Suppressor macrophage (primary cell): ENCODE measurements at regions not wholly inside any gene's neighbourhood (a gene's known extent, or its start where the extent isn't known, plus 50 kb on each side); places are given as distances from the start of the nearest gene placed in this dataset.
"Not testable (repeated sequence)": the region's sequence is repeated elsewhere in the genome, so short reads cannot be mapped to it uniquely, and the experiment has no call there.

ENCODE experiments used
- DNase-seq, 4 experiments: peaks; one replicate each; pipeline ENCODE4 v3.0.0-alpha.2; 2020 to 2022

DNA sequence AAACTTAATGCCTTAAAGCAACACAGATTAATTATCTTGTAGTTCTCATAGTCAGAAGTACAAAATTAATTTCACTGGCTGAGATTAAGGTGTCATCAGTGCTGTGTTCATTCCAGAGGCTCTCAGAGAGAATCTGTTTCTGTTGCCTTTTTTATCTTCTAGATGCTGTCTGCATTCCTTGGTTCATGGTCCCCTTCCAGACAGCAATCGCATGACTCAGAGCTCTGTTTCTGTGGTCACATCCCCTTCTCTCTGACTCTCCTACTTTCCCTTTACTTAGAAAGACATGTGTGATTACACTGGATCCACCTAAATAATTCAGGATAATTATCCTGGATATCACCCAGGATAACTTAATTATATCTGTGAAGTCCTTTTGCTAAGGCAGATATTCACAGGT, 148.6 kb downstream of the MAIP1 start:
- no peak for DNase-seq

DNA sequence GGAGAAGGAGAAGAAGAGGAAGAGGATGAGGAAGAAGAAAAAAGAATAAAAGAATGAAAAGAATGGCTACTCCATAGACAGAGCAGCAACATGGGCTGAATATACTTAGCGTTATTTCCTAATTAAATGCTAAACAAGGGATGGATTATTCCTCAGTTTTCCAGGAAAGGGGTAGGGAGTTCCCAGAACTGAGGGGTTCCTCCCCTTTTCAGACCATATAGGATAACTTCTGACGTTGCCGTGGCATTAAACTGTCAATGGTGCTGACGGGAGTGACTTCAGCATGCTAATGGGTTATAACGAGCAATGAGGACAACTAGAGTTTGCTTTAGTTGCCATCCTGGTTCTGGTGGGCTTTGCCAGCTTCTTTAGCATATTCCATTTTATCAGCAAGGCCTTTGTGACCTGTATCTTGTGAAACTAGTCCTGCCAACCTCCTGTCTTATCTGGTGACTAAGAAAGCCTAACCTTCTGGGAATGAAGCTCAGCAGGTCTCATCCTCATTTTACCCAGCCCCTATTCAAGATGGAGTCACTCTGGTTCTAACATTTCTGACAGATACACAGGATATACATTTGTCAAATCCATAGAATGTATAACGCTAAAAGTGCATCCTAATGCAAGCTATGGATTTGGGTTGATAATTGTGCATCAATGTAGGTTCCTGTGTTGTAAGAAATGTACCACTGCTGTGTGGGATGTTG, 152.3 kb downstream of the MAIP1 start:
- DNase-seq: no peak

DNA sequence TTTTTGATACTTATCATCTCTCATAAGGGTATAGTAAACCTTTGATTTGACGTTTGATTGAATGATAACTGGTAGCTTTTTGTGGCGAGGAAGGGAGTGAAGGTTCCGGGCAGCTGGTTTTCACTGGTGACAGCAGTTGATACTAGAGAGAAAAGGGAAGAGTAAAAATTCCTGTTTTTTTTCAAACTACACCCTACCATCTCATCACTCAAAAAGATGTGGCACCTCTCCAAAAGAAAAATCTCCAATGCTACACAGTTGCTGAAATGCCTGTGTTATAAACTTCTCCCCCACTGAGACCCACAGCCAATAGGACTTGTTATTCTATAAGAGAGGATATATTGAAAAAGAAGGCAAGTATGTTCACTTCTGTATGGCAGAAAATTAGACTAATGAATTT, 154.0 kb downstream of the MAIP1 start:
- DNase-seq: no peak

DNA sequence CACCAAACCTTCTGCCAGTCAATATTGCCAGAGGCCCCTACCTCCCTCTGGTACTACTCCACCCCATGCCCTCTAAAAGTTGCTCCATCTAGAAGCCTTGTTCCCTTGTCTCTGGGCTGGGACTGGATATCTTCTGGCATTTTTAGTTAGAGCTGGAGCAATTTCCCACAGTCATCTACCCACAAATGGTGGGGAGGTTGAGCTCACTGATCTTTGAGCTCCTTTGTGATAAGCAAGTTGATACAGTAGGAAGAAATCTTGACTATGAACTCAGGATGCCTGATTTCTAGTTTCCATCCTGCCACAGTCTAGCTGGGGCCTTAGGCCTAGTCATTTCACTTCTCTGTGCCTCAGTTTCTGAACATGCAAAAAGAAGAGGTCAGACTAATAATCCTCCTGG, 155.0 kb downstream of the MAIP1 start:
- DNase-seq: no peak

DNA sequence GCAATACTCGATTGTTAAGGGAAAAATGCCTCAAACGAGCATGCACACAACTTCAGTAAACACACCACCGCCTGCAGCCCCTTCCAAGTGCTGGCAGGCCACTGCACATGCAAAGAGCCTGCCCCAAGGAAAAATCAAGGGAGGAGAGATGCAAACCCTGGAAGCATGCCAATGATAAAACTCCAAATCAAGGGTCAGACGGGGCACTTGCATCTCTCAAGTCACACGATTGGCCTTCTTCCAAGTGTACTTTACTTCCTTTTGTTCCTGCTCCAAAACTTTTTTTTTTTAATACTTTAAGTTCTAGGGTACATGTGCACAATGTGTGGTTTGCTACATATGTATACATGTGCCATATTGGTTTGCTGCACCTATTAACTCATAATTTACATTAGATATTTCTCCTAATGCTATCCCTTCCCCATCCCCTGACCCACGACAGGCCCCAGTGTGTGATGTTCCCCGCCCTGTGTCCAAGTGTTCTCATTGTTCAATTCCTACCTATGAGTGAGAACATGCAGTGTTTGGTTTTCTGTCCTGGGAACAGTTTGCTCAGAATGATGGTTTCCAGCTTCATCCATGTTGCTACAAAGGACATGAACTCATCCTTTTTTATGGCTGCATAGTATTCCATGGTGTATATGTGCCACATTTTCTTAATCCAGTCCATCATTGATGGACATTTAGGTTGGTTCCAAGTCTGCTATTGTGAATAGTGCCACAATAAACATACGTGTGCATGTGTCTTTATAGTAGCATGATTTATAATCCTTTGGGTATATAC, 157.8 kb downstream of the MAIP1 start:
- not testable (repeated sequence) for DNase-seq

DNA sequence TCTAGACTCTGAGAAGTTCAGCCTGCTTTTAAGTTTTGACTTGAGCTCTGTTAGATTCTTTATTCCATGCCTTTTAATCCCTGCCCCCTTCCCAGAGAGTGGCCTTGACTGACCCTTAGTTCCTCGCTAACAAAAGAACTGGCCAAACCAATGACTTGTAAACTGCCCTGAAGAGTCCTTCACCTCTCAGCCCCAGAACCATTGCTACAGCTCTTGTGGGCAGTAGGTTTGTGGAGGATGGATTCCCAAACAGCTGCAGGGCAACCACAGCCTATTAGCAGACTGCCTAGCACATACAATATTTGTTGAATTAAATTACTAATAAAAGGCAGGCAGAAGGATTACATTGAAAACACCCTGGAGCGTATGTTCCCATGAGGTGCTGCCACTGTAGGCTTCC, 163.9 kb downstream of the MAIP1 start:
- no peak for DNase-seq

DNA sequence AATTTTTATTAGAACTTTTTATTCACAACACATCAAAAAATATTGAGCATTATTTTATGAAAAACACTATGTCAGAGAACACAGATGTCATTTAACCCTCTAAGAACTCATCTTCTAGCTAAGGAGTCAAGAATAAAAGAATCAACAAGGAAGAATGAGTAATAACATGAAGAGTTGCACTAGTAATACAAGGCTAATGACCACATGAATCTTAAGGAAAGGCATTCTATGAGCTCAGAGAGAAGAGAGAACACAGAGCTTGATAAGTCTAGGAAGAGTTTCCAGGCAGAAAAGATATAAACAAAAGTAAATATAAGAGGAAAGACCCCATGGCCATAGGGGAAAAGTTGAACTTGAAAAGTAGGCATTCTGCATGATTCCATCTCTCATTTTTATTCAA, 166.5 kb downstream of the MAIP1 start:
- DNase-seq: no peak

DNA sequence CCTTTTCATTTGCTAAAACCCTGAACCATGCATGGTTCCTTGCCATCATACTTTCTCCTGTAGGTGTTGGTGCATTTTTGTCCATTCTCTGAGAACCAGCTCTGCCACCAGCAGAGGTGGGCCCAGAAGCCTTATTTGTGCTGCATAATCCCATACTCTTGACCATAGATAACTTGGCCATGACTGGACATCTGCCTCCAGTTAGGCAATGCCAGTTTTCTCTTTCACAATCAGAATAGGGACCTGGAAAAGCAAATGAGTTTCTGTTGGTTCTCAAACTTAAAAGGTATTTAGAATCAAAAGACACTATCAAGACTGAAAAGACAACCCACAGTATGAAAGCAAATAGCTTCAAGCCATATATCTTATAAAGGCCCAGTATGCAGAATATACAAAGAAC, 167.3 kb downstream of the MAIP1 start:
- no peak for DNase-seq

DNA sequence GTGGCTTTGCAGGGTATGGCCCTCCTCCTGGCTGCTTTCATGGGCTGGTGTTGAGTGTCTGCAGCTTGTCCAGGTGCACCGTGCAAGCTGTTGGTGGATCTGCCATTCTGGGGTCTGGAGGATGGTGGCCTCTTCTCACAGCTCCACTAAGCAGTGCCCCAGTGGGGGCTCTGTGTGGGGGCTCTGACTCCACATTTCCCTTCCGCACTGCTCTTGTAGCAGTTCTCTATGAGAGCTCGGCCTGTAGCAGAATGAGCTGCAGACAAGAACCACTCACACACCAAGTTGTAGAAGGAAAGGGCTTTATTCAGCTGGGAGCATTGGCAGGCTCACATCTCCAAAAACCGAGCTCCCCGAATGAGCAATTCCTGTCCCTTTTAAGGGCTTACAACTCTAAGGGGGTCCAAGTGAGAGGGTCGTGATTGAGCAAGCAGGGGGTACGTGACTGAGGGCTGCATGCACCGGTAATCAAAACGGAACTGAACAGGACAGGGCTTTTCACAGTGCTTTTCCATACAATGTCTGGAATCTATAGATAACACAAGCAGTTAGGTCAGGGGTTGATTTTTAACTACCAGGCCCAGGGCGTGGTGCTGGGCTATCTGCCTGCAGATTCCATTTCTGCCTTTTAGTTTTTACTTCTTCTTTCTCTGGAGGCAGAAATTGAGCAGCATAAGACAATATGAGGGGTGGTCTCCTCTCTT, 169.4 kb downstream of the MAIP1 start:
- not testable (repeated sequence) for DNase-seq

DNA sequence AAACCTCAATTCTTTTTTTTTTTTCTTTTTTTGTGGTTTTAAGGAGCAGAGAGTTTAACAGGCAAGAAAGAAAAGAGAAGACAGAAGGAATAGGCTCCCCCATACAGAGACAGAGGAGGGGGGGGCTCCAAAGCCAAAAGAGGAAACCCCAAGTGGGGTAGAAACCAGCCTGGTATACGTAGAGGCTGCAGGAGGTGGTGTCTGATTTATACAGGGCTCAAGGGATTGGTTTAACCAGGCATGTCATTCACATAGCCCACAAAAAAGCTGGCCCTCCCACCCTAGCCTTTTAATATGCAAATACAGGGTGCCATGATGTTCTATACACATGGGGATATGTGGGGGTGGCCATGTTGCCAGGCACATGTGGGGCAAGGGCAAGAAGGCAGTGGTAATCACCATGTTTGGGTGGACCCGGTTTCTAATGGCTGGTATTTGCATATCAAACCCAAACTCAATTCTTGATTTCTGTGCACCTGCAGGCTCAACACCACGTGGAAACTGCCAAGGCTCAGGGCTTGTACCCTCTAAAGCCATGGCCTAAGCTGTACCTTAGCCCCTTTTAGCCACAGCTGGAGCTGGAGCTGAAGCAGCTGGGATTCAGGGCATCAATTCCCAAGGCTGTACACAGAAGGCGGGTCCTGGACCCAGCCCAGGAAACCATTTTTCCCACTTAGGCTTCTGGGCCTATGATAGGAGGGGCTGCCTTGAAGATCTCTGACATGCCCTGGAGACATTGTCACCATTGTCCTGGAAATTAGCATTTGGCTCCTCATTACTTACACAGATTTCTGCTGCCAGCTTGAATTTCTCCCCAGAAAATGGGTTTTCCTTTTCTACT, 170.3 kb downstream of the MAIP1 start:
- no peak for DNase-seq

DNA sequence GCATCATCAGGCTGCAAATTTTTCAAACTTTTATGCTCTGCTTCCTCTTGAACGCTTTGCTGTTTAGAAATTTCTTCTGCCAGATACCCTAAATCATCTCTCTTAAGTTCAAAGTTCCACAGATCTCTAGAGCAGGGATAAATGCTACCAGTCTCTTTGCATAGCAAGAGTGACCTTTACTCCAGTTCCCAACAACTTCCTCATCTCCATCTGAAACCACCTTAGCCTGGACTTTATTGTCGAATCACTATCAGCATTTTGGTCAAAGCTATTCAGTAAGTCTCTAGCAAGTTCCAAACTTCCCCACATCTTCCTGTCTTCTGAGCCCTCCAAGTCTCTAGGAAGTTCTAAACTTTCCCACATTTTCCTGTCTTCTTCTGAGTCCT, 170.9 kb downstream of the MAIP1 start:
- DNase-seq: not testable (repeated sequence)

DNA sequence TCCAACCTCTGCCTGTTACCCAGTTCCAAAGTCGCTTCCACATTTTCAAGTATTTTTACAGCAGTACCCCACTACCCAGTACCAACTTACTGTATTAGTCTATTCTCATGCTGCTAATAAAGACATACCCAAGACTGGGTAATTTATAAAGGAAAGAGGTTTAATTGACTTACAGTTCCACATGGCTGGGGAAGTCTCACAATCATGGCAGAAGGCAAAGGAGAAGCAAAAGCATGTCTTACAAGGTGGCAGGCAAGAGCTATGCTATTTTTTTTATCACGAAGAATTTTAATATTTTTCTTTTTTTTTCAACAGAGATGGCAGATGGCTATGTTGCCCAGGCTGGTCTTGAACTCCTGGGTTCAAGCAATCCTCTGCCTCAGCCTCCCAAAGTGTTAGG, 171.3 kb downstream of the MAIP1 start:
- not testable (repeated sequence) for DNase-seq

DNA sequence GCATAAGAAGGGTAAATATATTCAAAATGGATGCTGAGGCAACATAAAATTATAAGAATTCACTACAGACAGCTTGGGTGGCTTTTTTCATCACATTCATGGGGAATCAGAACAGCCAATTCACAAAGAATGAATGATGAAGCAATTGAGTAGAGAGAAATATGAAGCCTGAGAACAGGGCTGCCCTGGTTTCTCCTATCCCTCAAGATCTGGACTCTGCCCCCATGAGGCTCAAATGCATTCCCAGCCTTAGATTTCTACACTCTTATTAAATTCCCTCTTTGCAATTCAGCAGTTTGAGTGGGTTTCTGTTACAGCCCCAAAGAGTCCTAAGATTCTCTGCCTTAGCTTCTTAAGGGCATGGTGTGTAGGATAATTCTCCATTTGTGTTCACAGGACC, 172.5 kb downstream of the MAIP1 start:
- DNase-seq: no peak

DNA sequence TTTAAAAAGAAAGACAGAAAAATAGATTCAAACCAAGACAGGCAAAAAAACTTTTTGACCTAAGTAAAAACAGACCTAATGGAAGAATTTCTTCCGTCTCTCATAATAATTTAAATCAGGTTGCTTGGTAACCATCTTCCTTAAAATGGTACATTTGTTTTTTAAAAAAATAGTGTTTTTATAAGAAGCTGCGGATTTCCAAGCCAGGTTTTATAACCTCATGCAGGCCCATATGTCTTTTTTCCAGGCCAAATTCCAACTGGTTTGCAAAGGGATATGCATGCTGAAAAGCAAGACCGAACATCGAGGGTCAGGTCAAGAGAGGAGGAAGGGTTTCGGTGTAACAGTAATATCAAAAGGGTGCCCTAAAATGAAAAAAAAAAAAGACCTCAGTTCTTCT, 172.9 kb downstream of the MAIP1 start:
- no peak for DNase-seq

DNA sequence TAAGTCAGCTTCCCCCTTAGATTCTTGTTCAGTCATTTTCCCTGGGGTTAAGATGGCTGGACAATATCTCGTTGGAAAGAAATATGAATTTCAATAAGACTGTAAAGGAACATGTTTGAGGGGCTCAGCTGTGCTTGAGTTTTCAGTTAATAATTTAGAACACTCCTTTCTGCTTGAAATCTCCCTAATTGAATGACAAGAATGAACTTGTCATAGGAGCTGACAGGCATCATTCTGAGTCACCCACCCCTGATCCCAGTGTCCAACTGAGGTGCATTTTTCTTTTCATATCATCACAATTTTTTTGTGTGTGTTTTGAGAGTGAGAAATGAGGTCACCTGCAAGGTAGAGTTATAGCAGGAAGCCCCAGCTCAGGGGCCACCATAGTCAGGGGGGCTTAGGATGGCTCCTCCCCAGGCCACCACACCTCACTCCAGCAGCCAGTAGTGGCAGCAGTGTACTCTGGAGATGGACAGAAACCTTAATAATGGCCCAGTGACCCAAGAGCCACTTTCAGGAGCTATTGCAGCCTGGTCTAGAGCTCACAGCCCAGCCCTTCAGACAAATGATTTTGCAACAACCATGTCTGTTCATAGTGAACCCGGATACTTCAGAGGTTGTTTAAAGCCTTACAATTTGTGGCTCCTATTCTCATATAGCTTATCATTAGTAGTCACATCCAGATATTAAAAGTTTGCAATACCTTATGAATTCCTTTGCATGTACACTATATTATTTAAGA, 174.5 kb downstream of the MAIP1 start:
- DNase-seq: no peak

DNA sequence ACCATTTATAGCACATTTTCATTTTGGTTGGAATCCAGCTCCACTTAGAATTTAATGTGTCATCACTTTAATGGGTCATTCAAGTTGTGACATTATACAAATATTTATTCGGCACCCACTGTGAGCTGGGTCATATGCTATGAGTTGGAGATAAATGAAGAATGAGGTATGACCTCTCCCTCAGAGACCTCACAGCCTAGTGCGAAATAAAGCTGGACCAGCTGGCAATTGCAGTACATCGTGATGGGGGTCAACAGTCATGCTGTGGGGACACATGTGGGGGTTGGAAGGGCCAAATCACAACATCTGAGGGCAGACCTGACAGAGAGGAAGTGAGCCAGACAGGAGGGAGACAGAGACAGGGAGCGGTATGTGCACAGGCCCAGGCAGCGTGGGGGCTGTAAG, 175.4 kb downstream of the MAIP1 start:
- no peak for DNase-seq

DNA sequence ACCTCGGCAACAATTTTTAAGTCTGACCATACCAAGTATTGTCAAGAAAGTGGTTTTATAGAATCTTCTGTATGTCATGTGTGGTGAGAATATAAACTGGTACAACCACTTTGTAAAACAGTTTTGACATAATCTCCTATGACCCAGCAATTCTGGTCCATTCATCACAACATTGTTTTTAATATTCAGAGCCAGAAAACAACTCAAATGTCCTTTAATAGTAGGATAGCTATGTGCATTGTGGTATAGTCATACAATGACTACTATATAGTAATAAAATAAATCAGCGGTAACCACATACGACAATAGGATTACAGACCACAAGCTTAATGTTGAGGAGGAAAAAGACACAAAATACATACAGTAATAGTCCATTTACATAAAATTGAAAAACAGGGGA, 175.2 kb upstream of the SPATS2L start:
- DNase-seq: no peak

DNA sequence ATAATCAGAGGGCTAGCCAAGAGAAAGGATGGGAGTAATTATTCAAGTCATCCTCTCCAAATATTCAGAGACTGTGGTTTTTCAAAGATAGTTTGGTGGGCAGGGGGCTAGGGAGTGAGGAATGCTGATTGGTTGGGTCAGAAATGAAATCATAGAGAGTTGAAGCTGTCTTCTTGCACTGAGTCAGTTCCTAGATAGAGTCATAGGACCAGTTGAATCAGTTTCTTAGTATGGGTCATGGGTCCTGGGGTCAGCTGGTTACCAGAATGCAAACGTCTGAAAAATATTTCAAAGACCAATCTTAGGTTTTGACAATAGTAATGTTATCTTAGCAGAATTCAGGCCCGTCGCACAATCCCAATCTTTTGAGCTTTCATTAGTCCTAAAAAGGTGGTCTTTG, 171.4 kb upstream of the SPATS2L start:
- DNase-seq: no peak

DNA sequence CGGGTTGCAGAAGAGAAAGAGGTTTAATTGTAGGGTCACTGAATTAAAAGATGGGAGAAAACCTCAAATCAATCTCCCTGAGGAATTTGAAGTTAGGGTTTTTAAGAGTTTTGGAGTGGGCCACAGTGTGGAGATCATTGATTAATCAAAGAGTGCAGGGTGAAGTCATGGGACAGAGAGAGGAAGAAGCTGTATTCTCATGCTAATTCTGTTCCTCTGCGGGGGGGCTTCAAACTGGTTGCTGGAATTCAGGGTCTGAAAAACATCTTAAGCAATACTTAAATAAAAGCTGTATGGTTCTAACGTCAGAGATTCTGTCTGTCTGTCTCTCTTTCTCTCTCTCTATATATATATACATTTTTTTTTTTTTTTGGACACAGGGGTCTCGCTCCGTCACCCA, 169.8 kb upstream of the SPATS2L start:
- no peak for DNase-seq

DNA sequence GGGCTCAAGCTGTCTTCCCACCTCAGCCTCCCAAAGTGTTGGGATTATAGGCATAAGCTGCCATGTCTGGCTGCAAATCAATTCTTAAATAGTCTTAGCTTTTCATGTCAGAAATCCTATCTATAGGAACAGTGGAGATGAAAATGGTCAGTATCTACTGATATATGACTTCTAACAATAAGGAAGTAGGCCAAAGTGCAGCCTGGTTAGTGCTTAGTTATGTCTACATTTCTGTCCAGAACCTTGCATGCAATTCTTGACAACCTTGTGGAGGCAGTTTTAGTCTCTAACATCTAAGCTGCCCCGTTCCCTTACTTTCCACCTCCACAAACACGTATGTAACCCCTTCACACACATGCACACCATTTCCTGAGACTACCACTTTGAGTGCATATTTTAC, 169.2 kb upstream of the SPATS2L start:
- DNase-seq: no peak

DNA sequence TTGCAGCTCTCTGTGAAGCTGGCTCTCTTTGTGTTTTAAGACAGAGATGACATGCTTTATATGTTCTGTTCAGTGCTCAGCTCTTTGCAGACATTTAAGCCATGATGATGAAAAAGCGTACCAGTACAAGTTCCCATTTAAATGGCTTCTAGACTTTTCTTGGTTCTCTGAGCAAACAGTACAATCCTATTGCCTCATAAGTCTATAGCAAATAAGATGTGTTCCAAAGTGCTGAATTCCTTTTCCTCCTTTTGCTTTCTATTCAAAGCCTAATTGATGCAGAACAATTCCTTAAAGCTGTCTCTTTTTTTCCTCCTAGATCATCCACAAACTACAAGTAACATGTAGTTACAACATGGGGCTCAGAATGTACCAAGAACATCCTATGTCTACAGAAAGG, 168.8 kb upstream of the SPATS2L start:
- DNase-seq: no peak
